GM19035 (cell line): ENCODE measurements at regions not wholly inside any gene's neighbourhood (a gene's known extent, or its start where the extent isn't known, plus 50 kb on each side); places are given as distances from the start of the nearest gene placed in this dataset.
"Not testable (repeated sequence)": the region's sequence is repeated elsewhere in the genome, so short reads cannot be mapped to it uniquely, and the experiment has no call there.

Experiments
- ATAC-seq: cut with Tn5 transposase; IDR thresholded peaks from one replicate; pipeline ENCODE4 v1.9.1; 2021; ENCODE audit not compliant: unreplicated experiment

- no peak for ATAC-seq
Measured at GRCh38 chr1:169047074-169047473, 59.4 kb upstream of the ATP1B1 start.

GRCh38 chr1:169048043-169048442, 58.4 kb upstream of the ATP1B1 start:
- ATAC-seq, result no peak

- ATAC-seq, result no peak
Measured at GRCh38 chr1:169049258-169049938, 57.1 kb upstream of the ATP1B1 start.

GRCh38 chr1:169051171-169051570, 55.3 kb upstream of the ATP1B1 start:
- ATAC-seq, result no peak

- ATAC-seq, result not testable (repeated sequence)
Measured at GRCh38 chr1:169052171-169052570, 54.3 kb upstream of the ATP1B1 start.

- ATAC-seq, result no peak
Measured at GRCh38 chr1:169052727-169053126, 53.8 kb upstream of the ATP1B1 start.

GRCh38 chr1:169053196-169053595, 53.3 kb upstream of the ATP1B1 start:
- ATAC-seq, result no peak
